ENCODE measurements at regions not wholly inside any gene's neighbourhood (a gene's known extent, or its start where the extent isn't known, plus 50 kb on each side); places are given as distances from the start of the nearest gene placed in this dataset.

GRCh38 chr12:23004473-23005020 is 379.6 kb downstream of the ETNK1 start (continued):
- TF ChIP-seq HOXA7 (CRISPR knock-in tag; IDR thresholded peaks at IDR 0.05; ENCODE audit: borderline replicate concordance) (no peak), ZNF175 (tag by site-specific recombination; IDR thresholded peaks at IDR 0.05) (no peak), ZNF121 (tag by site-specific recombination; IDR thresholded peaks at IDR 0.05) (no peak), TCF7L2 (IDR thresholded peaks at IDR 0.05; ENCODE audit: borderline replicate concordance, low read depth, low read length) (no peak), ZNF221 (tag by site-specific recombination; IDR thresholded peaks at IDR 0.05; ENCODE audit: borderline replicate concordance) (no peak), ZNF132 (tag by site-specific recombination; IDR thresholded peaks at IDR 0.05; ENCODE audit: borderline replicate concordance) (no peak), KLF7 (tag by site-specific recombination; IDR thresholded peaks at IDR 0.05; ENCODE audit: borderline replicate concordance) (no peak), ZNF155 (tag by site-specific recombination; IDR thresholded peaks at IDR 0.05) (no peak), ZFP69B (tag by site-specific recombination; IDR thresholded peaks at IDR 0.05) (no peak)
- TF ChIP-seq, protein P1, sequence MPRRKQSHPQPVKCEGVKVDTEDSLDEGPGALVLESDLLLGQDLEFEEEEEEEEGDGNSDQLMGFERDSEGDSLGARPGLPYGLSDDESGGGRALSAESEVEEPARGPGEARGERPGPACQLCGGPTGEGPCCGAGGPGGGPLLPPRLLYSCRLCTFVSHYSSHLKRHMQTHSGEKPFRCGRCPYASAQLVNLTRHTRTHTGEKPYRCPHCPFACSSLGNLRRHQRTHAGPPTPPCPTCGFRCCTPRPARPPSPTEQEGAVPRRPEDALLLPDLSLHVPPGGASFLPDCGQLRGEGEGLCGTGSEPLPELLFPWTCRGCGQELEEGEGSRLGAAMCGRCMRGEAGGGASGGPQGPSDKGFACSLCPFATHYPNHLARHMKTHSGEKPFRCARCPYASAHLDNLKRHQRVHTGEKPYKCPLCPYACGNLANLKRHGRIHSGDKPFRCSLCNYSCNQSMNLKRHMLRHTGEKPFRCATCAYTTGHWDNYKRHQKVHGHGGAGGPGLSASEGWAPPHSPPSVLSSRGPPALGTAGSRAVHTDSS (tag by site-specific recombination; IDR thresholded peaks at IDR 0.05): no peak
- TF ChIP-seq, protein P2, sequence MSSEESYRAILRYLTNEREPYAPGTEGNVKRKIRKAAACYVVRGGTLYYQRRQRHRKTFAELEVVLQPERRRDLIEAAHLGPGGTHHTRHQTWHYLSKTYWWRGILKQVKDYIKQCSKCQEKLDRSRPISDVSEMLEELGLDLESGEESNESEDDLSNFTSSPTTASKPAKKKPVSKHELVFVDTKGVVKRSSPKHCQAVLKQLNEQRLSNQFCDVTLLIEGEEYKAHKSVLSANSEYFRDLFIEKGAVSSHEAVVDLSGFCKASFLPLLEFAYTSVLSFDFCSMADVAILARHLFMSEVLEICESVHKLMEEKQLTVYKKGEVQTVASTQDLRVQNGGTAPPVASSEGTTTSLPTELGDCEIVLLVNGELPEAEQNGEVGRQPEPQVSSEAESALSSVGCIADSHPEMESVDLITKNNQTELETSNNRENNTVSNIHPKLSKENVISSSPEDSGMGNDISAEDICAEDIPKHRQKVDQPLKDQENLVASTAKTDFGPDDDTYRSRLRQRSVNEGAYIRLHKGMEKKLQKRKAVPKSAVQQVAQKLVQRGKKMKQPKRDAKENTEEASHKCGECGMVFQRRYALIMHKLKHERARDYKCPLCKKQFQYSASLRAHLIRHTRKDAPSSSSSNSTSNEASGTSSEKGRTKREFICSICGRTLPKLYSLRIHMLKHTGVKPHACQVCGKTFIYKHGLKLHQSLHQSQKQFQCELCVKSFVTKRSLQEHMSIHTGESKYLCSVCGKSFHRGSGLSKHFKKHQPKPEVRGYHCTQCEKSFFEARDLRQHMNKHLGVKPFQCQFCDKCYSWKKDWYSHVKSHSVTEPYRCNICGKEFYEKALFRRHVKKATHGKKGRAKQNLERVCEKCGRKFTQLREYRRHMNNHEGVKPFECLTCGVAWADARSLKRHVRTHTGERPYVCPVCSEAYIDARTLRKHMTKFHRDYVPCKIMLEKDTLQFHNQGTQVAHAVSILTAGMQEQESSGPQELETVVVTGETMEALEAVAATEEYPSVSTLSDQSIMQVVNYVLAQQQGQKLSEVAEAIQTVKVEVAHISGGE (tag by site-specific recombination; conservative IDR thresholded peaks at IDR 0.05; ENCODE audit: low read depth): no peak

GRCh38 chr12:23005387-23005786 is 380.4 kb downstream of the ETNK1 start:
- H3K4me3 ChIP-seq (ENCODE audit: low read depth, low read length): no peak overlapping the region
- H3K36me3 ChIP-seq (ENCODE audit: control insufficient read depth in 2 of 2, insufficient read depth in 1 of 2, low read length in 2 of 2): no peaks in the 10 kb centered on the region
- H3K27ac ChIP-seq (ENCODE audit: extremely low read depth, low read depth, low read length): no peak overlapping the region
- ChIA-PET POLR2A (no interaction called here), CTCF (no interaction called here)
- TF ChIP-seq ZSCAN30 (tag by site-specific recombination; IDR thresholded peaks at IDR 0.05): no peak
- TF ChIP-seq GLI4 (tag by site-specific recombination; IDR thresholded peaks at IDR 0.05): no peak
- no peak for TF ChIP-seq ZNF2 (tag by site-specific recombination; IDR thresholded peaks at IDR 0.05)
- no peak for TF ChIP-seq ZNF211 (tag by site-specific recombination; IDR thresholded peaks at IDR 0.05; ENCODE audit: low read depth)
- TF ChIP-seq ZNF433 (tag by site-specific recombination; IDR thresholded peaks at IDR 0.05; ENCODE audit: low read depth): no peak
- TF ChIP-seq ZNF404 (tag by site-specific recombination; IDR thresholded peaks at IDR 0.05): no peak
- TF ChIP-seq, protein P3, sequence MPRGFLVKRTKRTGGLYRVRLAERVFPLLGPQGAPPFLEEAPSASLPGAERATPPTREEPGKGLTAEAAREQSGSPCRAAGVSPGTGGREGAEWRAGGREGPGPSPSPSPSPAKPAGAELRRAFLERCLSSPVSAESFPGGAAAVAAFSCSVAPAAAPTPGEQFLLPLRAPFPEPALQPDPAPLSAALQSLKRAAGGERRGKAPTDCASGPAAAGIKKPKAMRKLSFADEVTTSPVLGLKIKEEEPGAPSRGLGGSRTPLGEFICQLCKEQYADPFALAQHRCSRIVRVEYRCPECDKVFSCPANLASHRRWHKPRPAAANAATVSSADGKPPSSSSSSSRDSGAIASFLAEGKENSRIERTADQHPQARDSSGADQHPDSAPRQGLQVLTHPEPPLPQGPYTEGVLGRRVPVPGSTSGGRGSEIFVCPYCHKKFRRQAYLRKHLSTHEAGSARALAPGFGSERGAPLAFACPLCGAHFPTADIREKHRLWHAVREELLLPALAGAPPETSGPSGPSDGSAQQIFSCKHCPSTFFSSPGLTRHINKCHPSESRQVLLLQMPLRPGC (tag by site-specific recombination; IDR thresholded peaks at IDR 0.05): no peak
- TF ChIP-seq ZNF544 (tag by site-specific recombination; IDR thresholded peaks at IDR 0.05): no peak
- no peak for TF ChIP-seq TCF7L2 (IDR thresholded peaks at IDR 0.05; ENCODE audit: borderline replicate concordance, low read depth, low read length)
- TF ChIP-seq, protein P4, sequence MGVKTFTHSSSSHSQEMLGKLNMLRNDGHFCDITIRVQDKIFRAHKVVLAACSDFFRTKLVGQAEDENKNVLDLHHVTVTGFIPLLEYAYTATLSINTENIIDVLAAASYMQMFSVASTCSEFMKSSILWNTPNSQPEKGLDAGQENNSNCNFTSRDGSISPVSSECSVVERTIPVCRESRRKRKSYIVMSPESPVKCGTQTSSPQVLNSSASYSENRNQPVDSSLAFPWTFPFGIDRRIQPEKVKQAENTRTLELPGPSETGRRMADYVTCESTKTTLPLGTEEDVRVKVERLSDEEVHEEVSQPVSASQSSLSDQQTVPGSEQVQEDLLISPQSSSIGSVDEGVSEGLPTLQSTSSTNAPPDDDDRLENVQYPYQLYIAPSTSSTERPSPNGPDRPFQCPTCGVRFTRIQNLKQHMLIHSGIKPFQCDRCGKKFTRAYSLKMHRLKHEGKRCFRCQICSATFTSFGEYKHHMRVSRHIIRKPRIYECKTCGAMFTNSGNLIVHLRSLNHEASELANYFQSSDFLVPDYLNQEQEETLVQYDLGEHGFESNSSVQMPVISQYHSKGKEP (tag by site-specific recombination; IDR thresholded peaks at IDR 0.05): no peak
- TF ChIP-seq ZNF341 (tag by site-specific recombination; IDR thresholded peaks at IDR 0.05; ENCODE audit: low read depth): no peak
- TF ChIP-seq GLIS2 (tag by site-specific recombination; IDR thresholded peaks at IDR 0.05): no peak
- no peak for TF ChIP-seq ZNF223 (tag by site-specific recombination; IDR thresholded peaks at IDR 0.05)
- TF ChIP-seq ZNF510 (tag by site-specific recombination; IDR thresholded peaks at IDR 0.05; ENCODE audit: insufficient replicate concordance): no peak
- TF ChIP-seq ZNF514 (tag by site-specific recombination; IDR thresholded peaks at IDR 0.05): no peak
- TF ChIP-seq ZBTB48 (tag by site-specific recombination; IDR thresholded peaks at IDR 0.05): no peak
- TF ChIP-seq ZEB2 (tag by site-specific recombination; IDR thresholded peaks at IDR 0.05): no peak
- no peak for TF ChIP-seq ZNF221 (tag by site-specific recombination; IDR thresholded peaks at IDR 0.05; ENCODE audit: borderline replicate concordance)
- no peak for TF ChIP-seq ZNF658 (tag by site-specific recombination; IDR thresholded peaks at IDR 0.05)
- TF ChIP-seq ZNF549 (tag by site-specific recombination; IDR thresholded peaks at IDR 0.05): no peak
- H3K4me1 ChIP-seq (ENCODE audit: control insufficient read depth, insufficient read depth, low read length): no peaks in the 10 kb centered on the region
- H3K9me3 ChIP-seq (ENCODE audit: control insufficient read depth, insufficient read depth, low read depth, low read length): no peaks in the 10 kb centered on the region
